NCI-H748 (cell line): ENCODE measurements at regions not wholly inside any gene's neighbourhood (a gene's known extent, or its start where the extent isn't known, plus 50 kb on each side); places are given as distances from the start of the nearest gene placed in this dataset.

Source experiments
- DNase-seq: peaks from one replicate; lab custom pipeline; 2025; ENCODE audit not compliant: unreplicated experiment; lab: John Stamatoyannopoulos, UW

DNA sequence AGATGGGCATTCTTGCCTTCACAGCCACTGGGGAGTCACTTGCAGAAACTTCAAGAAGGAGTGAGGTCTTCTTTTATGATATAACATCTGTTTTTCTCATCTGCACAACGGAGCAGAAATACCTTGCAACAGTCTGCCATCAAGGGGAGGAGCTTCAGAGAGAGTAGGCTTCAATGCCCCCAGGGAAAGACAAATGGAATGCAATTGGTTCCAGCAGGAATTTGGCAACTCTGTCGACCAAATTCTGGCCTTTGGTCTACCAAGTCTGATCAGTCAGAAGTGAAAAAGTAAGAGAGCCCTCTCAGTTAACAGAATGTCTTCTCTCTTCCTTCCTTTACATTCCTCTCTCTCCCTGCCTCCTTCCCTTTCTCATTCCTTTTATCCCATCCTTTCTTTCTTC is 229.3 kb downstream of the IDS start:
- DNase-seq, result no peak

DNA sequence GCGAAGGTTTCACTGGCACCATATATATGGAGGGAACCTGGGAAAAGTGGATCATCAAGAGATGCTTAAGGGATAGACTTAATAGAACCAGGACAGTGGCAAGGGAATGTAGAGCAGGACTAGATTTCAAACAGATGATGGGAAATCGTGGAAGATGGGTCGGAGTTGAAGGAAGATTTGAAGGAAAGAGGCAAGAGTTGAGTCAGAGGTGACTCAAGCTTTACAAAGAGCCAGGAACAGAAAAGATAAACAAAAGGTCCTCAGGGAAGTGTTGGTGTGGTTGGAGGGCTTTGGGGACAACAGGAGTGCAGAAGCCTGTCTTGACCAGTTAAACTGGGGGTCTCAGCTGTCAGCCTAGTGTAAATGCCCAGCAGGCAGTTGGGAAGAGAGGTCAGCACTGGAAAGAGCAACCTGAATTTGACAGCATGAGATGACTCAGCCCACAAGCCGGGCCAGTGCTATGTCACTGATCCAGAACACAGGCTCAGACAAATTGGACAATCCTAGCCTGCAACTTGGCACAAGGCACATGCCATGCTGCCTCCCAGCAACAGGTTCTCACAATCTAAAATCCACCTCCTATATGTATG is 230.5 kb downstream of the IDS start:
- no peak for DNase-seq

DNA sequence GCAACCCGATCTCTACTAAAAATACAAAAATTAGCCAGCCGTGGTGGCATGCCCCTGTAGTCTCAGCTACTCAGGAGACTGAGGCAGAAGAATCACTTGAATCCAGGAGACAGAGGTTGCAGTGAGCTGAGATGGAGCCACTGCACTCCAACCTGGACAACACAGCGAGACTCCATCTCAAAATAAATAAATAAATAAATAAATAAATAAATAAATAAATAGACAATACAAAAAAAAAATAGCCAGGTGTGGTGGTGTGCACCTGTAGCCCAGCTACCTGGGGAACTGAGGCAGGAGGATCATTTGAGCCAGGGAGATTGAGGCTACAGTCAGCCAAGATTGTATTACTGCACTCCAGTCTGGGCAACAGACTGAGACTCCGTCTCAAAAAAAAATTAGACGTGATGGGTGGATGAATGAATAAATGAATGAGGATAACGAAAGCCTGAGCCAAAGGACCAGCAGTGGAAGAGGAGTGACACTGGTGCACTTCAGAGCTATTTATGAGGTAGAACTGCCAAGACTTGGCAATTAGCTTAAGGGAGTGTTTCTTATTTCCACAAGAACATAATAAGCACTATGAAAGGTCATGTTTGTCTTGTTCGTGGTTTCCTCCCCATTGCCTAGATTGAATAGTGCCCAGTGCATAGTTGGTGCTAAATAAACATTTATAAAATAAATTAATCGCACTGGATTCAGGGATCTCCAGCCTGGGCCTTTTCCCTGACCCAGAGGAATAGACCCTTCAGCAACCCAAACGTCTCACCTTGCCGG is 232.2 kb downstream of the IDS start:
- no peak for DNase-seq

DNA sequence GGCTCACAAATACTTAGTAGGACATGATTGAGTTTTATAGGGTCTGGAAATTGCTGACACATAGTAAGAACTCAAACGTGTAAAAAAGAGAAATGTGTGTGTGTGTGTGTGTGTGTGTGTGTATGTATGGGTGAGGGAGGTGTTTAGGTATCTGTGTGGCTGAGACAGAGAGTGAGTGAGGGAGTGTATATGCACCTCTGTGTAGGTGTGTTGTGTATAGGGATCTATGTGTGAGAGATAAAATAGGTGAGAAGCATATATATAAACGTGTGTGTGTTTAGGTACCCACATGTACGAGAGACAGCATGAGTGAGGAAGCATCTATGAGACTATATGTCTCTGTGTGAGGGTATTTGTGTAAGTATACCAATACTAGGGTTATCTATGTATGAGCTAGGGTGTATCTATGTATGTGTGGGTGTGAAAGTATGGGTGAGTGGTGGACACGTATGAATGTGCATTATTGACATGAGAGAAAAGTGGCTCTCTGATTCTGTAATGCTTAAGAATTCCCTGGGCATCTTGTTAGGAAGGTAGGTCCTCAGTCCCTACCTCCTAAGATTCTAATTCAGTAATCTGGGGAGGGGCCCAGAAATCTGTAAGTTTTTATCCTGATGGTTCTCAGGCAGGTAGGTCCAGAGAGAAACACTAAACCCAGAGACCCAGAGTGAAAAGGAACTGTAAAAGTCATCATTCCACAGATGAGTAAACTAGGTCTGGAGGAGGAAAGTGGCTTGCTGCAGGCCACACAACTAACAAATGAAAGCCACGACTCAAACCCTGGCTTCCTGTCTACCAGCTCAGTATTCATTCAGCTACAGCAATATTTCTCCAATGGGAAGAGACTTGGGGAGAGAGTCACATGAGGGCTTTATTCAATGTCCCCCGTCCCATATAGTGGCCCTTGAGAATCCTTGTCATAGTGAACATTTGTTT is 237.0 kb downstream of the IDS start:
- DNase-seq, result no peak

DNA sequence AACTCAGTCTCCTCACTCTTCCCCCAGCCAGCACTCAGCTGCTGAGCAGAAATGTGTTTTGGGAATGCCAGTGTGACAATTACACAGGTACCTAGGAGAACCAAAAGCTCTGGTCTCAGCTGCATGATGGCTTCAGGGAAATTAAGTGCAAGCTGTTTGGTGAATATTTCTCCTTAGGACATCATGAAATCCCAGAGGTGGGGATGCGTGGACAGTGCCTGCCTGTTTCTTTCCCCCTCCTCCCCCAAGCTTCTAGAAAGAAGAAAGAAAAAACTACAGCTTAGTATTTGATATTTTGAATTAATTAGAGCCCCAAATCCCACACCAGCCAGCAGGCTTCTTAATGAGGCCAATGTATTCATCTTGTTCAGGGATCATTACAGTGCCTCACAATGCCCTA is 243.0 kb downstream of the IDS start:
- no peak for DNase-seq

DNA sequence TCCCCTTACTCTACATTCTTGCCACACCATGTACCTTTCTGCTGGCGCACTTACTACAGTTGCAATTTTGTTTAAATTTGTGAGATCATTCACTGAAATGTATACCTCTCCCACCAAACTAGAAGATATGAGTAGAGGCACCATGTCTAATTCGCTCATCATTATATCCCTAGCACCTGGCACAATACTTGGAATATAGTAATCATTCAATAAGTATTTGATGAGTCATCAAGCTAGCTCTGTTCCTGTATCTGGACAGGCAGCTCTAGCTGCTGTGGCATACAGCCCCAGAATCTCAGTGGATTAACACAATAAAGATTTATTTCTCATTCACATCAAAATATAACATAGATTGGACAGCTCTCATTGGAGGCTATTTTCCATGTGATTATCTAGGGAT is 245.9 kb downstream of the IDS start:
- DNase-seq, result no peak

DNA sequence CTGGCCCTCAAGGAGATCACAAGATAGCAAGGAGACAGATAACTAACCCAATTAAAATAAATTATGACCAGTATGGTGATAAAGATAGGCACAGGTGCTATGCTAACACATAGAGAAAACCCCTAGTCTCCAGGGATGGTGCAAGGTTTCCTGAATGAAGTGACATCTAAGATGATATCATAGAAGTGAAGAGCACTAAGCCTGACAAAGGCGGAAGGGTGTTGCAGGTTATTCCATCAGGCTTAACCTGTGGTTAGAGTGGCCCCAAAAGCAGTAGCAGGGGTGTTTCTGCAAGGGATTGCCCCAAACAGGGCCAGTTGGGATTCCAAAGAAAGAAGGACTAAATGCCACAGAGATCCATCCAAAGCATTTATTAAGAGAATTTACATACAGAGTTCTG is 249.2 kb downstream of the IDS start:
- no peak for DNase-seq

DNA sequence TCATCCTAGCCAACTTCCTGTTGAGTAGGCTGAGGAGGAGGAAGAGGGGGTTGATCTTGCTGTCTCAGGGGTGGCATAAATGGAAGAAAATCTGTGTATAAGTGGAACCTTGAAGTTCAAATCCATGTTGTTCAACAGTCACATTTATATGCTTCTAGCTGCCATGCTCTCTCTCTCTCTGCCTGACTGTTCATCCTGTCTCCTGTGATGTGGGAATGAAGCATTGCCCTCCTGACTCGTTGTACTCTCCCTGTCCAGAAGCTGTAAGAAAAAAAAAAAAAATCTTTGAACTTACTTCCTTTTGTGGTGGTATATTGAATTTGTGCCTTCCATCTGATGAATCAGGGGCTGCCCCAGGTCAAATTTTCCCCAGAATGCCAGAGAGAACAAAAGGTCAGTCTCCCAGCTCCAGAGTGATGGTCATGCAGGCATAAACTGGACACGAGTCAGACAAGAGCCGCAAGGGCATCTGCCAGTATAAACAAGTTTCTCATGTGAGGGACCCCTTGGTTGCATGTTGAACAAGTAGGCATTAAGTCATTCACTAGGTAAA is 257.0 kb downstream of the IDS start:
- no peak for DNase-seq

DNA sequence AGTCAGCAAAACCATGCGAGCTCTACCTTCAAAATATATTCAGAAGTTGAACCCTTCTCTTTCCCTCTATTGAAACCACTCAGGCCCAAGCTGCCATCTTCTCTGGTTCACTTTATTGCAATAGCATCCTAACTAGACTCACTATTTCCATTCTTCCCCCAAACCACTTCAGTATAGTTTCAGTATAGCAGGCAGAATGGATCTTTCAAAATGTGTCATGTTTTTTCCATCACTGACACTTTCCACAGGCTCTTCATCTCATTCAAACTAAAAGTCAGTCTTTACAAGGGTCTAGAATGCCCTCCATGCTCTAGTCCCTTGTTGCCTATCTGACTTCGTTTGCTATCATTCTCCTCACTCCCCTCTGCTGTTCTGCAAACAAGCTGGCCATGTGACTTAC is 274.4 kb downstream of the IDS start:
- no peak for DNase-seq

DNA sequence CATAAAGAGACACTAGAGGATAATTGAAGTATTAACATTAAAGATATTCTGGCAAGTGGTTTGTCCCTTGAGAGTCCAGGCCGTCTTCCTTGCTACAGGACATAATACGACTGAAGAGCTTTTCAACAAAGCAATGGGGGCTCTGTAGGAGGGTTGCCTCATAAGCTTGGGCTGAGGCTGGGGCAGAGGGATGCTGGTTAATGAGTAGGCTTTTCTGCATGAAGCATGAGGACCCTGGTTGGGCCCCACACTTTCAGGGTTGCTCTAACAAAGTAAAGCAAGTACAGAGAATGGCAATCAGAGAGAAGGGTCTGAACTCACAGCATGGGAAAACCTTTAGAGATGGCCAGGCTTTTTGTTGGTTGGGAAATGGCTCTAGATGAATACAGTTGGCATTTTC is 281.3 kb downstream of the IDS start:
- DNase-seq, result no peak

DNA sequence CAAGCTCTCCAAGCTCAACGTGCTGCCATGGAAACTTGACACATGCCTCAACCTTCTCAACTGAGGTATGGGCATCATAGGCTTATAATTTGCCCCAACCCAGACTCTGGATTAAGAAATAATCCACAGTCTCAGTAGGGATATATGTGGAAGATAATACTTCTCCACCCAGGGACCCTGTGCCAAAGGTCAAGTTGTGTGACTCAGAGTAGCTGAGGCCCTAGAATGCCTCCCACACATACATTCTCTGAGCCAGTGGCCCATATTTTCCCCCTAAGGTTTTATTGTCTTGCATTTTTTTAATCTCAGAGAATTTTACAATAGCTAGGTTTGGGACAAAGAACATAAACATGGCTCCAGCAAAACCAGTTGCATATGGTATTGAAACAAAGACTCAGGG is 283.1 kb downstream of the IDS start:
- DNase-seq, result no peak

DNA sequence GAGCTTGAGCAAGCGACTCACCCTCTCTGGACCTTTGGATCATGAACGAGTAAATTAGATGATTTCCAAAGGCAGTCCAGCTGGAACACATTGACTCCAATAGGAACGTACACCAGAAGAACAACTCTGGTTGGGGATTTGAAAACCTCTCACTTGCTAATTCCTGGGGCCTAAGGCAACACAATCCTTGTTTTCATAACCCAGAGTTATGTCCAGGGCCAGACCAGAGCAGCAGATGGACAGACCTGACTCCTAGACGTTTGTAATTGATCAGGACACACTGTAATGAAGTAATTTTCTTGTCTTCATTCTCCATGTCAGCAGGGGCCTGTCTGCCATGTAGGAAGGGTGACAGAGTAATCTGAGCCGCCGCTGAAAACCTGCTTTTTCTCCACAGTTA is 283.9 kb downstream of the IDS start:
- DNase-seq, result no peak

DNA sequence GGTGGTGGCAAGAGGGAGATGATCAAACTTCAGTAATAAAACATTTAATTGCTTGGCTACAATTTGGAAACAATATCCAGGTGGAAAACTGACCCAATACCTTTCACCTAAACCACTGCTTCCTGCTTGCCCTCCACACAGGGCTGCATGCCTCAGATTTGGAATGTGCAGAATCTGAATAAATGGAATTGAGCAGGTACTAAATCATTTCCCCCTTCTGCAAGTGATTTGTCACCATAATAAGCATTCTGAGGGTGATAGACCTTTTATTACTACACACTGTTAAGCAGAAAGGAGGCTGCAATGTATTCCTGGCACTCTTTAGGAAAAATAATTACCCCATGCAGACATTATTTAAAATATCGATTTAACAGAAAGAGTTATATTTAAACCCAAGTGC is 291.8 kb downstream of the IDS start:
- DNase-seq, result no peak

DNA sequence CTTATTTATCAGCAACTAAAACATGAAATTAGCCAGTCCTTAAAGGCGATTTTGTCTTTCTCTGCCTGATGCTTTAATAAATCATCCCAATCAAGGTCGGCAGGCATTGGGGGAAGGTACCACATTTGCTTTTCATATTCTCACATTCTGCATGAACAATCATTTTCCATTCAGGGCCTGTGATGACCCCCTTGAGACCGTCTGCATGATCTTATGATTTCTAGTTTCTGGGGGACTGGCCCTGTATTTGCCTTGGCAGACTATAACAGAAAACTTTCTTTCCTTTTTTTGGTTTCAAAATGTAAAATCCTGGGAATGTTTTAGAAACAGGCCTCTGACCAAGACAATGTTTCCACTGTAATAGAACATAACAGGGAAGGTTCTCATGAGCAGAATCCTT is 296.8 kb downstream of the IDS start:
- DNase-seq, result no peak

DNA sequence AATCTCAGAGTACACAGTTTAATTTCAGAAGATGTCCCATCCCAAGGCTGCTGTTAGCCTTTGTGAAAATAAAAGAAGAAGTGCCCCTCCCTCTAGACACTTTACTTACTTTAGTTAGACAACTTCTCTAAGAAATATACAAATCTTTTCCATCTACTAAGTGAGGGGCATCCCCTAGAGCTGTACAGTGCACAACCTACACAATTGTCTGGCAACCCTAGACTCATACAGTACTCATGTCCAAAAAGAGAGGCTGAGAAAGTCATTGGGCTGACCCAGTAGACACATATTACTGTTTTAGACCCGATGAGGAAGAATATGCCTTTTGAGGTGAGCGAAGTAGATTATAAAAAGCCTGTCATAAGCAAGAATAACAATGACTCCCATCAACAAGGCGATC is 297.6 kb downstream of the IDS start:
- DNase-seq, result no peak

DNA sequence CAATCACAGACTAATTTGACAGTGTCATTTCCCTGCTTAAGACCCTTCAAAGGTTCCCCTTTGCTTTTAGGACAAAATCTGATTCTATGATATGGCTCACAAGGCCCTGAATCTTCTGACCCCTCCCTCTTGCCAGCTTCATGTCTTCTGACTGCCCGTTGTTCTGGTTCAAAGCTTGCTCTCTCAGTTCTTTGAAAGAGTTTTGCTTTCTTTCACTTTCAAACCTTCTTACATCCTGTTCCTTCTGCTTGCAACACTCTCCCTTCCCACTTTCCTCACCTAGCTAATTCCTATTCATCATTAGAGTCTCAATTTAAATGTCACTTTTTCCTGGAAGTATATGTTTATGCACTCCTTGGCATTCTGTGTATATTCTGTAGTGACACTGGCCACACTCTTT is 299.2 kb downstream of the IDS start:
- DNase-seq, result no peak

DNA sequence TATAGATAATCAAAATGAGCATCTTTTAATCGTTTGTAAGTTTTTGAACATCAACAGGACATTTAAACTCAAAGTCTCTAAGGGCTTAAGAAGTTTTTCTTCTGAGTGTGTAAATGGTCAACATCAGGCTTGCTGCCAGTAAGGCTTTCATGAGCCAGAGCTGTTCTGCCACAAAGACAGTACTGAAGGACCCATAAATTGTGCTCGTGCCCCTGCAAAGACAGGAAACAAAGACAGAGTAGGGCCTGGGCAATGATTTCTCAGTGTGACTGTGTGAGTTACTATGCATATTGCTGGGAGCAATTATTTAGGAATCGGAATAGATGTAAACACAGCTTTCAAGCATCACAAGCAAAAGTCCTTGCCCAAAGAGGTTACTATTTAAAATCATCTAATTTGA is 300.0 kb downstream of the IDS start:
- DNase-seq, result no peak

DNA sequence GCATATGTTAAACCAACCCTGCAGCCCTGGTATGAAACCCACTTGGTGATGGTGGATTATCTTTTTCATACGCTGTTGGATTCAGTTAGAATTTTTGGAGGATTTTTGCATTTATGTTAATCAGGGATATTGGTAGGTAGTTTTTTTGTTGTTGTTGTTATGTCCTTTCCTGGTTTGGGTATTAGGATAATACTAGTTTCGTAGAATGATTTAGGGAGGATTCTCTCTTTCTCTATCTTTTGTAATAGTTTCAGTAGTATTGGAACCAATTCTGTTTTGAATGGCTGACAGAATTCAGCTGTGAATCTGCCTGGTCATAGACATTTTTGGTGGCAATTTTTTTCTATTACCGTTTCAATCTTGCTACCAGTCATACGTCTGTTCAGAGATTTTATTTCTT is 305.4 kb downstream of the IDS start:
- DNase-seq, result no peak

DNA sequence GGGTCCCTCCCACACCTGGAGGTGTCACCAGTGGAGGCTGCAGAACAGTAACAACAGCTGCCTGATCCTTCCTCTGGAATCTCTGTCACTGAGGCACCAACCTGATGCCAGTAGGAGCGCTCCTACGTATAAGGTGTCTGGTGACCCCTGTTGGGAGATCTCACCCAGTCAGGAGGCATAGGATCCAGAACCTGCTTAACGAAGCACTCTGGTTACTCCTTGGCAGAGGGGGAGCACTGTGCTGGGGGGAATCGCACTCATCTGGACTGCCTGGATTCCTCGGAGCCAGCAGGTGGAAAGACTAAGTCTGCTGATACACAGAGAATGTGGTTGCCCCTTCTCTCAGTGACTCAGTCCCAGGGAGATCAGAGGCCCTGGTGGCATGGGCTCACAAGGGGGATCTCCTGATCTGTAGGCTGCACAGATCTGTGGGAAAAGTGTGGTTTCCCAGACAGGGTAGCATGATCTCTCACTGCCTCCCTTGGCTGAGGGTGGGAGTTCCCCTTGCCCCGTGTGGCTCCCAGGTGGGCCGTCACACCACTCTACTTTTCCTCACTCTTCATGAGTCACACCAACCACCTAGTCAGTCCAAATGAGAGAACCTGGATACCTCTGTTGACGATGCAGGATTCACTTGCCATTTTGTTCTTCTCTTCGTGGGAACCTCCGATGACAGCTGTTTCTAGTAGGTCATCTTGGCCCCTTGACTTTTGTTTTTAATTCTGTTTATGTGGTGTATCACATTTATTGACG is 305.9 kb downstream of the IDS start:
- DNase-seq, result no peak

DNA sequence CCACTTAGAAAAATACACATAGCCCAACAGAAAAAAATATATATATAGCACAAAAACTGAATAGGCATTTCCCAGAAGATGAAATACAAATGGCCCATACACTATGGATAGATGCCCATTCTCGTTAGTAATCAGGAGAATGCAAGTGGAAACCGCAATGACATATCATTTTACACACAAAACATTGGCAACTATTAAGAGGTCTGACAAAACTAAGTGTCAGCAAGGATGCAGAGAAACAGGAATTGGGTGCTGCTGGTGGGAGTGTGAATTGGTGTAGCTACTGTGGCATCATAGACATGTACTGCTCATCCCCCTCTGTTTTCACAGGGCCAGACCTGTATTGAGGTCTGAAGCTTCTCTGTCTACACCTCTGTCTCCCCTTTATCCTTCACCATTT is 320.0 kb downstream of the IDS start:
- no peak for DNase-seq
